Mucosa of descending colon (tissue), 3 donors: ENCODE measurements at regions not wholly inside any gene's neighbourhood (a gene's known extent, or its start where the extent isn't known, plus 50 kb on each side); places are given as distances from the start of the nearest gene placed in this dataset.

Experiments
- ATAC-seq: fragments of 200-7000 bp; cut with Tn5 transposase; one replicate; pipeline ENCODE4 v1.9.1; 2020; ENCODE audit warnings: mild to moderate bottlenecking, moderate library complexity
- DNase-seq, 3 donors: peaks; one replicate each; pipeline ENCODE4 v3.0.0-alpha.2; 2020
- H3K36me3 ChIP-seq: fragments of 200-600 bp; one replicate; pipeline ENCODE4 v1.8.0; 2021; ENCODE audit warnings: low read depth, mild to moderate bottlenecking
- H3K4me1 ChIP-seq: fragments of 200-600 bp; one replicate; pipeline ENCODE4 v1.8.0; 2021; ENCODE audit warnings: low read depth, mild to moderate bottlenecking
- H3K4me3 ChIP-seq: fragments of 200-600 bp; one replicate; pipeline ENCODE4 v1.8.0; 2021; ENCODE audit warnings: mild to moderate bottlenecking
- H3K9me3 ChIP-seq: fragments of 200-600 bp; one replicate; pipeline ENCODE4 v1.8.0; 2021; ENCODE audit warnings: mild to moderate bottlenecking
- CTCF ChIP-seq: fragments of 200-600 bp; IDR thresholded peaks from one replicate; pipeline ENCODE4 v1.8.0; 2022; ENCODE audit warnings: antibody characterized with exemption, mild to moderate bottlenecking
- intact Hi-C, 2 donors: fragments of 100-400 bp; cut with DNase I in 1 of 2; cut with micrococcal nuclease in 1 of 2; formaldehyde crosslinking; loops; one replicate each; pipeline versions ENCODE4 v1.11.0 to v1.11.1; 2022; cut with DNase I, micrococcal nuclease
- donor health status: DM: no; HTN: no; CAD: no; lungs with moderate emphysema.
- donor health status: DM: no; HTN: no; CAD: no.
- donor health status: DM: no; HTN: yes; CAD: no.

GRCh38 chr5:1729641-1730486, 69.8 kb downstream of the MRPL36 start:
- DNase-seq, result no peak
- intact Hi-C loops, result no loop called here

GRCh38 chr5:1728846-1729245, 70.8 kb downstream of the MRPL36 start:
- no peaks in the 10 kb centered on the region for H3K4me1 ChIP-seq
- TF ChIP-seq CTCF, result no peak
- H3K9me3 ChIP-seq, result no peaks in the 10 kb centered on the region
- no peak for ATAC-seq
- intact Hi-C loops, result no loop called here
- no peak overlapping the region for H3K4me3 ChIP-seq
- DNase-seq, result no peak
- no peaks in the 10 kb centered on the region for H3K36me3 ChIP-seq

More at GRCh38 chr5:1729641-1730486, 69.8 kb downstream of the MRPL36 start:
- no peaks in the 10 kb centered on the region for H3K4me1 ChIP-seq
- no peaks in the 10 kb centered on the region for H3K36me3 ChIP-seq
- H3K4me3 ChIP-seq, result no peak overlapping the region
- no peak for TF ChIP-seq CTCF
- H3K9me3 ChIP-seq, result no peaks in the 10 kb centered on the region
- no peak for ATAC-seq

- DNase-seq (no peak), ATAC-seq (no peak)
- intact Hi-C loops, result no loop called here
Measured at GRCh38 chr5:1727571-1727970, 72.1 kb downstream of the MRPL36 start.

GRCh38 chr5:1726956-1727355, 72.7 kb downstream of the MRPL36 start:
- ATAC-seq (no peak), DNase-seq (no peak)
- Histone ChIP-seq H3K9me3 (no peaks in the 10 kb centered on the region), H3K4me3 (no peak overlapping the region), H3K36me3 (no peaks in the 10 kb centered on the region), H3K4me1 (no peaks in the 10 kb centered on the region)
- TF ChIP-seq CTCF, result no peak
- intact Hi-C loops, result no loop called here

More at GRCh38 chr5:1727571-1727970, 72.1 kb downstream of the MRPL36 start:
- Histone ChIP-seq H3K4me1 (no peaks in the 10 kb centered on the region), H3K36me3 (no peaks in the 10 kb centered on the region), H3K4me3 (no peak overlapping the region), H3K9me3 (no peaks in the 10 kb centered on the region)
- no peak for TF ChIP-seq CTCF

- Histone ChIP-seq H3K4me1 (no peaks in the 10 kb centered on the region), H3K9me3 (no peaks in the 10 kb centered on the region), H3K36me3 (no peaks in the 10 kb centered on the region), H3K4me3 (no peak overlapping the region)
- no peak for ATAC-seq
- TF ChIP-seq CTCF, result no peak
- intact Hi-C loops, result no loop called here
- no peak for DNase-seq
Measured at GRCh38 chr5:1726469-1726865, 73.2 kb downstream of the MRPL36 start.
